ENCODE measurements at regions not wholly inside any gene's neighbourhood (a gene's known extent, or its start where the extent isn't known, plus 50 kb on each side); places are given as distances from the start of the nearest gene placed in this dataset.
"Not testable (repeated sequence)": the region's sequence is repeated elsewhere in the genome, so short reads cannot be mapped to it uniquely, and the experiment has no call there.

- H3K4me1 ChIP-seq (ENCODE audit: insufficient read depth, low read length, severe bottlenecking): no peaks in the 10 kb centered on the region
- no peaks in the 10 kb centered on the region for H3K36me3 ChIP-seq (ENCODE audit: insufficient read depth, low read length)
- no peak overlapping the region for H3K4me2 ChIP-seq (ENCODE audit: low read length)
- no peak for TF ChIP-seq CTCF (IDR thresholded peaks at IDR 0.05; ENCODE audit: low read length)
- TF ChIP-seq EZH2 (IDR thresholded peaks at IDR 0.05; ENCODE audit: borderline replicate concordance, low read length): no peak
- H3K9me3 ChIP-seq (ENCODE audit: low read length): no peaks in the 10 kb centered on the region
- no peaks in the 10 kb centered on the region for H3K9me2 ChIP-seq (ENCODE audit: low read depth, low read length)
- no peaks in the 10 kb centered on the region for H3K27me3 ChIP-seq (ENCODE audit: insufficient read depth, low read length)
- no peak overlapping the region for H3K27ac ChIP-seq (ENCODE audit: low read depth, low read length, poor library complexity, severe bottlenecking)
- H2AFZ ChIP-seq (ENCODE audit: low read length): no peak overlapping the region
- no peaks in the 10 kb centered on the region for H3F3A ChIP-seq (ENCODE audit: insufficient read depth, low read length)
- no peak overlapping the region for H3K9ac ChIP-seq (ENCODE audit: low read length)
- H3K4me3 ChIP-seq (ENCODE audit: low read depth, low read length, poor library complexity, severe bottlenecking): no peak overlapping the region
- no peaks in the 10 kb centered on the region for H3K79me2 ChIP-seq (ENCODE audit: insufficient read depth, low read length)
- H4K20me1 ChIP-seq (ENCODE audit: insufficient read depth, low read length): no peaks in the 10 kb centered on the region
Observed at GRCh38 chr16:52671590-52671989, 124.6 kb upstream of the TOX3 start.

GRCh38 chr16:52657924-52658323, 111.0 kb upstream of the TOX3 start:
- Histone ChIP-seq H3F3A (ENCODE audit: insufficient read depth, low read length) (no peaks in the 10 kb centered on the region), H3K9ac (ENCODE audit: low read length) (no peak overlapping the region), H3K27ac (ENCODE audit: low read depth, low read length, poor library complexity, severe bottlenecking) (no peak overlapping the region), H3K9me3 (ENCODE audit: low read length) (no peaks in the 10 kb centered on the region), H3K4me2 (ENCODE audit: low read length) (no peak overlapping the region), H3K27me3 (ENCODE audit: insufficient read depth, low read length) (no peaks in the 10 kb centered on the region), H3K79me2 (ENCODE audit: insufficient read depth, low read length) (no peaks in the 10 kb centered on the region), H3K4me3 (ENCODE audit: low read depth, low read length, poor library complexity, severe bottlenecking) (no peak overlapping the region), H4K20me1 (ENCODE audit: insufficient read depth, low read length) (no peaks in the 10 kb centered on the region), H3K36me3 (ENCODE audit: insufficient read depth, low read length) (no peaks in the 10 kb centered on the region), H3K4me1 (ENCODE audit: insufficient read depth, low read length, severe bottlenecking) (no peaks in the 10 kb centered on the region), H2AFZ (ENCODE audit: low read length) (no peak overlapping the region), H3K9me2 (ENCODE audit: low read depth, low read length) (no peaks in the 10 kb centered on the region)
- TF ChIP-seq CTCF (IDR thresholded peaks at IDR 0.05; ENCODE audit: low read length) (no peak), EZH2 (IDR thresholded peaks at IDR 0.05; ENCODE audit: borderline replicate concordance, low read length) (no peak)

- H3K27me3 ChIP-seq (ENCODE audit: insufficient read depth, low read length); H3K36me3 ChIP-seq (ENCODE audit: insufficient read depth, low read length); H3K9me2 ChIP-seq (ENCODE audit: low read depth, low read length); H3K9ac ChIP-seq (ENCODE audit: low read length); H3K27ac ChIP-seq (ENCODE audit: low read depth, low read length, poor library complexity, severe bottlenecking); H3K9me3 ChIP-seq (ENCODE audit: low read length); H3K79me2 ChIP-seq (ENCODE audit: insufficient read depth, low read length); H4K20me1 ChIP-seq (ENCODE audit: insufficient read depth, low read length); H3K4me1 ChIP-seq (ENCODE audit: insufficient read depth, low read length, severe bottlenecking); H3F3A ChIP-seq (ENCODE audit: insufficient read depth, low read length); H2AFZ ChIP-seq (ENCODE audit: low read length); H3K4me2 ChIP-seq (ENCODE audit: low read length); H3K4me3 ChIP-seq (ENCODE audit: low read depth, low read length, poor library complexity, severe bottlenecking): not testable (repeated sequence)
Observed at GRCh38 chr16:52655916-52656315, 109.0 kb upstream of the TOX3 start.

GRCh38 chr16:52655156-52655555, 108.2 kb upstream of the TOX3 start:
- not testable (repeated sequence) for H3K4me2 ChIP-seq (ENCODE audit: low read length); H2AFZ ChIP-seq (ENCODE audit: low read length); H3K36me3 ChIP-seq (ENCODE audit: insufficient read depth, low read length); H3K4me3 ChIP-seq (ENCODE audit: low read depth, low read length, poor library complexity, severe bottlenecking); H3K79me2 ChIP-seq (ENCODE audit: insufficient read depth, low read length); H3K27me3 ChIP-seq (ENCODE audit: insufficient read depth, low read length); H3K9me3 ChIP-seq (ENCODE audit: low read length); H4K20me1 ChIP-seq (ENCODE audit: insufficient read depth, low read length); H3K27ac ChIP-seq (ENCODE audit: low read depth, low read length, poor library complexity, severe bottlenecking); H3K4me1 ChIP-seq (ENCODE audit: insufficient read depth, low read length, severe bottlenecking); H3F3A ChIP-seq (ENCODE audit: insufficient read depth, low read length); H3K9me2 ChIP-seq (ENCODE audit: low read depth, low read length); H3K9ac ChIP-seq (ENCODE audit: low read length)

All from OCI-LY1 (cell line).